Adrenal gland (tissue), 5 donors: ENCODE measurements at regions not wholly inside any gene's neighbourhood (a gene's known extent, or its start where the extent isn't known, plus 50 kb on each side); places are given as distances from the start of the nearest gene placed in this dataset.

Experiments used
- CTCF ChIP-seq, 6 experiments: fragments of 450-650 bp in 4 of 6; fragments of 200-600 bp in 2 of 6; sonication (generic) in 1 of 6; IDR thresholded peaks; 1 replicate in 5 of 6; 2 replicates in 1 of 6; pipeline versions ENCODE4 v1.5.1 to v1.8.0; 2016 to 2021; ENCODE audit warnings: antibody characterized with exemption in 6 of 6, mild to moderate bottlenecking in 2 of 6, moderate library complexity in 1 of 6
- POLR2A ChIP-seq, 2 donors: fragments of 450-650 bp; IDR thresholded peaks; one replicate each; pipeline ENCODE4 v1.6.1; 2017; ENCODE audit warnings: antibody characterized with exemption in 2 of 2, mild to moderate bottlenecking in 2 of 2, moderate library complexity in 1 of 2
- donor health status: DM: no; HTN: no; CAD: no.

- no peak for TF ChIP-seq POLR2A (IDR thresholded peaks at IDR 0.05)
- no peak for TF ChIP-seq CTCF (IDR thresholded peaks at IDR 0.05)
These were observed 562.8 kb upstream of the SALL3 start for GRCh38 chr18:78416853-78417252.
